ENCODE measurements at regions not wholly inside any gene's neighbourhood (a gene's known extent, or its start where the extent isn't known, plus 50 kb on each side); places are given as distances from the start of the nearest gene placed in this dataset.
"Not testable (repeated sequence)": the region's sequence is repeated elsewhere in the genome, so short reads cannot be mapped to it uniquely, and the experiment has no call there.

DNA sequence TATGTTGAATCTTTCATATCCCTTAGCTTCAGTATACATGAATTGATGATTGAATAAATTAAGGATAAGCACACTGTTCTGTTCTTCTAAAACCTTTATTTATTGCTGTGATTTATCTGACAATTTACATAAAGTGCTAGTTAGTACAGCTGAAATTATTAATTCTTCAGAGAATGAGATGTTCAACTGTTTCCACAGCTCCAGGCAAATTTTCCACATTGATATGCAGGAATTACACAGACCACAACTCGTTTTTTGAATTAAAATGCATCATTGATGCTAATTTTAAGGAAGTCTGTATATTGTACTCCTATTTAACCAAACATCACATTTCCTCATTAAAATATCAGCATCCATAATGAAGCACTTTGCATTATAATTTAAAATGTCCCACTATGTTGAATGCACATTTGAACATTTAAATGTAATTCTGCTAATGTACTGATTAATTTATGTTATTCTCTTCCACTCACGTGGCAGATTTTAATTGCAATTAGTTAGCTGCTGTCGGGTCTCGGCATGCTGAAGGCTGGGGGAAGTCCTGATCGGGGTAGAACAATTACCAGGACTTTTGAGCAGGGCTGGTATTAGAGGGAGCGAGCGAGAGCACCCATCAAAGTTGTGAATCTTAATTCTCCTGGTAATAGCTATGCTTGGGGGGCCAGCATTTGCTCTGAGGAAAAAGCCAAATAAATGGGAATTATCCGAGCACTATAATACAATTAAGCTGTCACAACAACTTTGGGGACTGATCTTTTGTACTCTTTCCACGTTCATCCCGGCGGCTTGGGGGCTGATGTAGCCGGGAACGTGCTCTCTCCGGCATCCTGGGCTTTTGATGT is 136.7 kb upstream of the TMTC4 start:
- DNase-seq (ENCODE audit: low spot score) = no peak

DNA sequence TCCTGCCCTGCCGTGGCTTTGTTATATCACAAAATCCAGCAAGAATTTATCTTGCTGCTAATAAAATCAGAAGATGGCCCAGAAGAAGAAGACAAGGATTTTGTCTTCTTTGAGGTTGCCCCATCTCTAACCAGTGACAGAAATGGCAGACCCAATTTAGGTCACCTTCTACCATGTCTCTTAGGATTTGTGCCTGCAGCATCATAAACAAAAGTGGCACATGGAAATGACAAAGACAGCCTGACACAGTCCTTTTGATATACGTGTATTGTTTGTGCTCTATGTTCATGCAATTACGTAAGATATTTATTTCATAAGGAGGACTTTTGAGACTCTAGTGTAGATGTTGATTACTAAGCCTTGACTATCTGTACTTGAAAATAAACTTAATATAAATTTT is 135.9 kb upstream of the TMTC4 start:
- DNase-seq (ENCODE audit: low spot score) = no peak

DNA sequence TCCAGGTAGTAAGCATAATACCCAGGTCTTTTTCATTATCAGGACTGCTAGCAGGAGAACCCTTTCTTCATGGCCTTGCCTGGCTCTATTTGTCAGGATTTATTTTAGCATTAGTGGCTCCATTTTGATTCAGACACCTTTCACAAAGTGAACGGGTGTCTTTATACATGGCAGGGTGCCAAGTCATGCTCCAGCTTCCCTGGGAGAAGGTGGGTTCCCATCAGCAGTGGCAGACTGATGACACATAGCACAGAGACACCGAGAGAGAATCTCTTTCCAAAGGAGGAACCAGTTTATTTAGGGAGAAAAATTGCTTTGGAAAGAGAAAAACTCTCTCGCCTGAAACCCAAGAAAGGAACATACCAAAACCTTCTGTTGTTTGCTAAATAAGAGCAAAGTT is 135.3 kb upstream of the TMTC4 start:
- no peak for DNase-seq (ENCODE audit: low spot score)

DNA sequence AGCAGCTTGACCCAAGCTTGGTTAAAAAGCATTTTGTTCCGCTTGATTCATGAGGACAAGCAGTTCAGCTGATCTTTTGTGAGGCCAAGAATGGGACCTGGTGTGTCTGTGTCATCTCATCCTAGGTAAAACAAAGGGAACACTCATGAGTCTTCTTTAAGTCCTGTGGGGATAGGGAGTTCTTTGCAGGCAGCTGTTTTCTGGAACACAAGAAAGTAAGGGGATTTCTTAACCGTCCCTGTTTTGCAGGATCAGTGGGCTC is 134.5 kb upstream of the TMTC4 start:
- DNase-seq (ENCODE audit: low spot score) = no peak

DNA sequence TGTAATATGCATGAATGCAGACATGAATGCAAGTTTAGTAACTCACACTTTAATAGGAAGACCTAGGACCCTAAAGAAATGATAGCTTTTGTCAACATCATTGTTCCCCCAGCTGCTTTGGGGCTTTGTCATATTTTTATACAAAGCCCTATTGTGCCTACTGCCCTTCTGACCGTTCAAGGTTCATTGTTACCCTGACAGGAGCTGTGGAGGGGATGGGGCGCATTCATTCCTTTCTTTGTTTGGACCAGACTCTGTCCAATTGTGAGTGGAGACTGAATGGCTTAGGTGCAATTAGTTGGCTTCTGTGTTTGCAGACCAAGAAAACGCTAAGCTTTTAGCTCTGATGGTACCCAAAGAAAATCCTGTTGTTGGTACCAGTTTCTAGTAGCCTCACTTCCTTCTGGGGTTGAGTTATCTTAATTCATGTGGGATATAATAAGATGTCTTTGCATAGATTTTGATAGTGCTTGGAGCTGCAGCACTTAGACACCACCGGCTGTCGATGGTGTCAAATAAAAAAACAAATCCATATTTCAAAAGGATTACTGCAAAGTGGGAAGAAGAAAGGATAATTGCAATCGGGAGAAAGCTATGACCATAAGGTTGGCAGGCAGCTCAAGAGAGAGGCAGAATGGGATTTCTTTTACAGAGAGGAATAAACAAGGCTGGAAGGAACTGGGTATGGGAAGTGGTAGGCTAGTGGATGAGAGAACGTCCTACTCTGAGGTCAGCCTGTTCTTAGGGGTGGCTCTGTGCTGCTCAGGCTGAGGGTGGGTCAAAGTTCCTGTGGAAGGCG is 133.9 kb upstream of the TMTC4 start:
- DNase-seq (ENCODE audit: low spot score) = no peak

DNA sequence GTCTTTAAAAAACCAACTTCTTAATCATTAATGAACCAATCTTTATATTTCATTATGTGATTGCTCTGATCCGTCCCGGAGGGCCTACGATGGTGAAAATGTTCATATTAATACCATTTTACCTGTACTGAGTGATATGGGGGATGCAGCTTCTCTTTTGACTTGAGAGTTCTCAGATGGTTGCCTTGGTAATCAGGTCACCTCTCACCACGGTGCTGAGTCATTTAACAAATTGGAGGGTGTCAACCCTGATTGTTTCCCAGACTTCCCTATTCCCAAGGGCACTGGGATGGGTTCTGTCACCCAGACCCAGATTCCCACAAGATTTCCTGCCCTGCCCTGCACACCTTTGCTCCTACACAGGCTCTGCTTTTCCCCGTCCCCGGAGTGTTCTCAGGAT is 128.5 kb upstream of the TMTC4 start:
- DNase-seq (ENCODE audit: low spot score) = no peak

DNA sequence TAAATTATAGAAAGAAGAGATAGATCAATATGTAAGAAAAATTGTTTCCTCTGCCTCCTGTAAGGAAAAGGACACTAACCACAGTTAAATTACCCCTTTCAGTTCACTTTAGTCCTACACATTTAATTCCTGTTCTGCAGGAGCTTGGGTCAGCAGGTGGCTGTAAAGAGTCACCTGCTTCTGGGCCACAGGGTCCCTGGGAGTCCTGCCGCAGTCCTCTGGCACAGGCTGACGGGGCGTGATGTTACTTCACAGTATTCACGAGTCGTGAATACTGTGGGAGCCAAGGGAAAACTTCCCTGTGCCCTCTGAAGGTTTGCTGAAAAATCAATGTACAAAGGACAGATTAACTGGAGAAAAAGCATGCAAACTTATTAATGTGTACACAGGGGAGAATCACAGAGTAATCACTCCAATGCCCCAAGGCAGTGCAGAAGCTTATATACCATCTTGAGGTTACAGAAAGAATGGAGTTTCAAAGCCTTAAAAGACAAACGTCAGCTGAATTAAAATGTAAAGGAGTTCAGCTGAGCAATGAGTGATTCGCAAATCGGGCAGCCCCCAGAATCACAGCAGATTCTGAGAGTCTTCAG is 125.8 kb upstream of the TMTC4 start:
- no peak for DNase-seq (ENCODE audit: low spot score)

DNA sequence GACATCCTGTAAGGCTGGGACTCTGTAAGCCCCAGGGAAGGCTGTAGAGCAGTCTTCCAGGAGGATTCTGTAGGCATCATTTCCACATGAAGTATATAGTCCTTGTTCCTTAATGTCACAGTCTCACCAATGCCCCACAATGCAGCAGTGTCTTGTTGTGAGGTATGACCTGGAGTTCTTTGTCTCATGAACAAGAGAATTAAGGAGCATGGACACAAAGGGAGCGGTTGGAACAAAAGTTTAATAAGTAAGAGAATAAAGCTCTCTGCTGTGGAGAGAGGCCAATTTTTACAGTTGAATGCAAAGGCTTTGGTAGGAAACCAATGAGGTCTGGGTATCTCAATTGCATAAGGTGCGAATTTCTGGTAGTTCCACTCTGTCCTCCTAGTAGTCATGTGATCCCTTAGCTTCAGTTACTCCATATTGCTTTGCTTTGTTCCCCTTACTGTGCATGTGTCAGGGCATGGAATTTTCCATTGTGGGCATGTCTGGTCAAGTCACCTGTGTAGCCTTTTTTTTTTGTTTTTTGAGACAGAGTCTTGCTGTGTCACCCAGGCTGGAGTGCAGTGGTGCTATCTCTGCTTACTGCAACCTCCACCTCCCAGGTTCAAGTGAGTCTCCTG is 124.3 kb upstream of the TMTC4 start:
- no peak for DNase-seq (ENCODE audit: low spot score)

DNA sequence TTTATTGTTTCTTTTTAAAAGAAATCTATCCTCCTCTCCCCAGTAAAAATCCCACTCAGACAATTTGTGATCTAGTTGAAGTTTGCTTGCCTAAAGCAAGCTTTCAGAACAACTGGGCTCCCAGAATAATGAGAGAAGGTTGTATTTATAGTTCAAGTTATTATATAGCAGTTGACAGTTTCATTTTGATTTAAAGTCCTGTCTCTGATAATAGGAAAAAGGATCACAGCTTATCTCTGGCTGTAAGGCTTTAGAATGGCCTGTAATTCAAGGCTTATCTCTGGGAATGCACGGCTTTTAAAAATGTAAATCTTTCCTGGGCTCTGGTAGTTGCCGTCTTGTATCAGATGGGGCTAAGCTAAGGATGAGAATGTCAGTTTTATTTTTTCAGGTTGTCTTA is 123.3 kb upstream of the TMTC4 start:
- DNase-seq (ENCODE audit: low spot score) = no peak

DNA sequence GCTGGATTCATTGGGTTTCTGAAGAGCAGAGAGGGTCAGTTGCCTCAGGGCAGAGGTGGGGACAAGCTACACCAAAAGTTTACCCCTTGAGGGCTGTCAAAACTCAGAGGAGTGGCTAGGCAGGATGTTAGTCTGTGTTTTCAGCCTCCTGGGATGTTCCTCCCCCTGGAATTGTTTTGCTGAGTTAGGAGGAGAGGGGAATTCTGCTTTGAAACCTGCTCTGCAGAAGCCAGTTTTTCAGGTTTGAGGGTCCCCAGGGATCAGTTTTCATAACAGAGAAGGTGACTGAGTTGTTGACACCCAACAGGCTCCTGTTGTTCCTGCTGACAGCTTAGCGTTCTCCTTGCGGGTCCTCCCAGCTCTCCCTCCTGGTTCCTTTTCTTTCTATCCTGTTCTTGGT is 121.9 kb upstream of the TMTC4 start:
- DNase-seq (ENCODE audit: low spot score) = no peak

DNA sequence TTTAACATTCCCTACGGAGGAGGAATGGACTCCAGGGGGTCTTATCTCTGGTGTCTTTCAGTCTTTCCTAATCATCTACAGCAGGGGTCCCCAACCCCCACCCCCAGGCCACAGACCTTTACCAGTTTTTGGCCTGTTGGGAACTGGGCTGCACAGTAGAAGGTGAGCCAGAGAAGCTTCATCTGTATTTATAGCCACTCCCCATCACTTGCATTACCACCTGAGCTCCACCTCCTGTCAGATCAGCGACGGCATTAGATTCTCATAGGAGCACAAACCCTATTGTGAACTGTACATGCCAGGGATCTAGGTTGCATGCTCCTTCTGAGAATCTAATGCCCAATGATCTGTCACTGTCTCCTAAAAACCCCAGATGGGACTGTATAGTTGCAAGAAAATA is 120.0 kb upstream of the TMTC4 start:
- DNase-seq (ENCODE audit: low spot score) = no peak

DNA sequence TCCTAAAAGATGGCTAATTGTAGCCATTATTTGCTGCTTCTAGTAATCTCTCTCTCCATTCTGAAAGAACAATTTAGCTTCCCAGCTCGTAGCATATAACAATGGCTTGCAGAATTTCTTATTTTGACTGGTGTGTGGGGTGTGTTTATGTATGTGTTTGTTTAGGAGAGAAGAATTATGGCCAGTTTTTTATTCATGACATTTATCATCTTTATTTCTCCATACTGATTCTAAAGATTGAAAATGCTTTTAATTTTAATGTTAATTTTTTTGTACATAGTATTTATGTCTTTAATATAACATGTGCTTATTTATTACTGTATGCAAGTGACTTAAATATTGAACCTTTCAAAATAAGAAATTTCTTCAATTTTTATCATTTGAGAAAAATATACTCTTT is 115.8 kb upstream of the TMTC4 start:
- DNase-seq (ENCODE audit: low spot score) = no peak

DNA sequence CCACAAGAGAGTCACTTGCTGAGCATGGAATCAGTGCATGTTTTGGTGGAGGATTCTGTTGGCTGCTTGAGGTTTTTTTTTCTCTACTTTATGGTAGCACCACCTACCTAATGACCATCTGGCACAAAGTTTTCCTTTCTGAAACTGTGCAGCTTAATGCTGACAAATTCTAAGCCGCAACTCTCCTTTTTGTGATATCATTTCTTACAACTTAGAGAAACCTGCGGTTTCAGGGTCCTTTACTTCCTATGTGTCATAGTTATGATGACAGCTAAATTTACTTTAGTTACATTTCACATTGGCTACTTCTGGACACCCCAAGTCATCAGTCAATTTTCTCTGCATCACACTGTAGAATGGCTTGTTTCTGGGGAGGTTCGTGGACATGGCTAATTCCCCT is 115.4 kb upstream of the TMTC4 start:
- no peak for DNase-seq (ENCODE audit: low spot score)

DNA sequence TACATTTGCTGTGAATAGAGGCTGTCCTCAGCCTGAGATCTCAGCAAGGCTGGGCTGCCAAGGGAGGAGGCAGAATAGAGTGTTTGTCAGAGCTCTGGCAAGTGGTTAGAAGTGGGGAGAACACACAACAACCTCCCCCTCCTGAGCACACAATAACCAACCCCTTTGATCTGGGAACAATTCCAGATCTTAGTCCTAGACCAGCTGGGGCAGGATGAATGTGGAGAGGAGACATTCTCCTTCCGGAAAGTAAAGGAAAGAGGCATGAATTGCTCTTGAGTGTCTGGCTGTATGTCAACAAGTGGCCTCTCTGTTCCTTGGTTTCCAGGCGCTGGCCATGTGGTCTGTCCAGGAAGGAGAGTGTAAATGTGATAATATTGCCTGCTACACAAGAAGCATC is 114.9 kb upstream of the TMTC4 start:
- DNase-seq (ENCODE audit: low spot score) = no peak

DNA sequence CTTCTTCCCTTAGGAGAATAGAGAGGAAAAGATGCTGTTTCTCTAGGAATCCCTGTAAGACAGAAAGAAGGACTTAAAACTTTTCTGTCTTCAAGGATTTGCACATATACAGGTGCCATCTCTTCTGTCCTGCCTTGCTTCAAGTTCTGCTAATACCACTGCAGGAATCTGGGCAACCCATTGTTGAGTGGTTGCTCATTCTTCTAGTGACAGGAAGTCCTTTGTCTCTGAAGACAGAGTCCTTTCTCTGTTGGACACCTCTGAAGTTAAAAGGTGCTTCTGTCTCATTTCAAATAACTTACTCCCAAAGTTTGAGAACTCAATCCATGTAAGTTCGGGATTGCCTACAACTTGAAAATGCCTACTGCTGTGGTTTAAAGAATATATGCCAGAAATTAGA is 114.4 kb upstream of the TMTC4 start:
- DNase-seq (ENCODE audit: low spot score) = no peak

DNA sequence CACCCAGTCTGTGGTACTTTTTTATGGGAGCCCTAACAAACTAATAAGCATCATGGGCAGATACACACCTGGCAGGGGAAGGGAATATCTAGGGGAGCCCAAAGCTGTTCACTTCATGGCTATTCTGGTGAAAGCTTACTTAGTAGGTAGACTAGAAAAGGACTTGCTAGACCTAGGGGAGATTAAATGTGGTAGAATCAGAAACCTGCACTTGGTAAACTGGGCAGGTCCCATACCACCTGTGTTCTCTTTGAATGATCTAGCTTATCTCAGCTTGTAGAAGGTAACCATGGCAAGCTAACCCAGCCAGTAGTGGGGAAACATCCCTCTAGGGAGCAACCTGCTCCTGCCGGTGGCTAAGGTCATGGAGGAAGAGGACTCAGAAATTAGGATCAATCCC is 113.9 kb upstream of the TMTC4 start:
- DNase-seq (ENCODE audit: low spot score) = no peak

DNA sequence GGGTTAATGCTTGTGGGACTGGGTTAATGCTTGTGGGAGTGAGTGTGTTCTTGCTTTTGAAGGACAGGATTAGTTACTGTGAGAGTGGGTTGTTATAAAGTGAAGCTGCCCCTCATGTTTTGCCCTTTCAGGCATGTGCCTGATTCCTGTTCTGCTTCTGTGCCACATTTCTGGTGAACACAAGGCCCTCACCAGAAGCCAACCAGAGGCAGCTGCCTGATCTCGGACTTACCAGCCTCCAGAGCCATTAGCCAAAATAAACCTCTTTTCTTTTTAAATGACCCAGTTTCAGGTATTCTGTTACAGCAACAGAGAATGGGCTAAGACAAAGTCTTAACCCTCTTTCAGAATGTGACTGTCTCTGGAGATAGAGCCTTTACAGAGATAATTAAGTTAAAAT is 113.3 kb upstream of the TMTC4 start:
- DNase-seq (ENCODE audit: low spot score) = no peak

DNA sequence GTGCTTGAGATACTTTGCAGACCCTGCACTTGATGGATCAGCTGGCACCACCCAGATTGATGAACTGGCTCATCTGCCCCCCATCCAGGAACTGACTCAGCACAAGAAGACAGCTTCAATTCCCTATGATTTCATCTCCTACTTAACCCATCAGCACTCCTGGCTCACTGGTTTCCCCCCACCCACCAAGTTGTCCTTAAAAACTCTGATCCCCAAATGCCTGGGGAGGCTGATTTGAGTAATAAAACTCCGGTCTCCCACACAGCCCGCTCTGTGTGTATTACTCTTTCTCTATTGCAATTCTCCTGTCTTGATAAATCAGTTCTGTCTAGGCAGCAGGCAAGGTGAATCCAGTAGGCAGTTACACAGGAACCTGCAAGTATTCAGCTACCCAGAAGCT is 102.1 kb upstream of the TMTC4 start:
- DNase-seq (ENCODE audit: low spot score) = not testable (repeated sequence)

DNA sequence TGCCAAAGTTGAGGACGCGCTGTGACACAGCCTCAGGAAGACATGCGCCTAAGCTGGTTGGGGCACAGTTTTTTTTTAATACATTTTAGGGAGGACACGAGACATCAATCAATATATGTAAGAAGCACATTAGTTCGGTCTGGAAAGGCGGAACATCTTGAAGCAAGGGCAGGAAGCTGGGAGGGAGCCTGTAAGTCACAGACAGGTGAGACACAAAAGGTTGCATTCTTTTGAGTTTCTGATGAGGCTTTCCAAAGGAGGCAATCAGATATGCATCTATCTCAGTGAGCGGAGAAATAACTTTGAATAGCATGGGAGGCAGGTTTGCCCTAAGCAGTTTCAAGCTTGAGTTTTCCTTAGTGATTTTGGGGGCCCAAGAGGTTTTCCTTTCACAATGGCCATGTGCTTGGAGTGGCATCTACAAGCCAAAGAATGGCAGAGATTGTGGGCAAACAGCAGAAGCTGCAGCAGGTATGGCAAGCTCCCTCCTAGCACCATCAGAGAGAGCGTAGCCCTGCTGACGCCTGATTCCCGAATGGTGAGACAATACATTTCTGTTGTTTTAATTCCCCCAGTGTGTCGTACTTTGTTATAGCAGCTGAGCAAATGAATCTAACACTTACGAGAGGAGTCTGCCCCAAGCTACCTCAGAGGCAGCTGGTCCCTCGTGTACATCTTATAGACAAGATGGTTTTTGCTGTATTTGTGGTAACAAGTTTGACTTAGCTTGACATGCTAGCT is 99.5 kb upstream of the TMTC4 start:
- DNase-seq (ENCODE audit: low spot score) = no peak

DNA sequence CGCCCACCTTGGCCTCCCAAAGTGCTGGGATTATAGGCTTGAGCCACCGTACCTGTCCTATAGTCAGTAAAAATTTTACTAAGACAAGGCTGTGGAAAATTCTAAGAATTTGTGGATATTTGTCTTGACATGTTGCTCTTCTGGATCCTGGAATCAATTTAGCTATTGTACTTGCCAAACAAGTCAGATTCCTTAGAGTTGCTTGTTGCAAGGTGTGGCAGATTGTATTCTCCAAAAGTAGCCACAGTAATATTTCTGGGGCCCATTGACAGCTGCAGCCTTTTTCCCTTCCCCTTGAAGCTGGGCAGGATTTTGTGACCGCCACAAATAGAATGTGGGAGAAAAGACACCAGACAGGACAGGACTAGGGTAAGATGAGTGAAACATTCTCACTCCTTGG is 98.8 kb upstream of the TMTC4 start:
- no peak for DNase-seq (ENCODE audit: low spot score)

DNA sequence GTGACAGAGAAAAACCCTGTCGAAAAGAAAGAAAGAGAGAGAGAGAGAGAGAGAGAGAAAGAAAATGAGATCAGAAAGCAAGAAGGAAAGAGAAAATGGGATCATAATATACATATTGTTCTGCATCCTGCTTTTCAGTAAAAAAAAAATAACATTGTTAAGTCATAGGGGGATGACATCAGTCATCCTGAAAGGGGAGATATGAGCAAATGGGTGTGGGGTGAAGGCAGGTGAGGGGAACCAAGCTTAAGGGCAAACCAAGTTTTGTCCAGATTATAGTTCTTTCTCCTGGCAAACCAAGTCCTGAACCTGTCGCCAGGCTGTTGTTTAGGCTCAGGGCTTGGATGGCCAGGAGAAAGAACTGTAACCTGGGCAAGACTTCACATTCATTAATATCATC is 92.6 kb upstream of the TMTC4 start:
- no peak for DNase-seq (ENCODE audit: low spot score)

DNA sequence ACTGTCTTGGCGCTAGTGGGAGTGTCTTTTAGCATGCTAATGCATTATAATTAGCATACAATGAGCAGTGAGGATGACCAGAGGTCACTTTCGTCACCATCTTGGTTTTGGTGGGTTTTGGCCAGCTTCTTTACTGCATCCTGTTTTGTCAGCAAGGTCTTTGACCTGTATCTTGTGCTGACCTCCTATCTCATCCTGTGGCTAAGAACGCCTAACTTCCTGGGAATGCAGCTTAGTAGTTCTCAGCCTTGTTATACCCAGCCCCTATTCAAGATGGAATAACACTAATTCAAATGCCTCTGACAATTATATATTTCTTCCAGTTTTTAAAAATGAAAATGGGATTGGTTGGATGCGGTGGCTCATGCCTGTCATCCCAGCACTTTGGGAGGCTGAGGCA is 92.0 kb upstream of the TMTC4 start:
- not testable (repeated sequence) for DNase-seq (ENCODE audit: low spot score)
